ENCODE measurements at regions not wholly inside any gene's neighbourhood (a gene's known extent, or its start where the extent isn't known, plus 50 kb on each side); places are given as distances from the start of the nearest gene placed in this dataset.
"Not testable (repeated sequence)": the region's sequence is repeated elsewhere in the genome, so short reads cannot be mapped to it uniquely, and the experiment has no call there.

GRCh38 chr6:127406722-127407121 is 52.5 kb downstream of the KIAA0408 start:
- H3K36me3 ChIP-seq (ENCODE audit: control insufficient read depth in 4 of 4, insufficient read depth in 4 of 4, low read length in 4 of 4); H3K27ac ChIP-seq (ENCODE audit: low read depth in 1 of 2, low read length in 1 of 2); H3K27me3 ChIP-seq (ENCODE audit: control insufficient read depth in 3 of 3, insufficient read depth in 3 of 3, low read length in 2 of 3); H3K4me1 ChIP-seq (ENCODE audit: control insufficient read depth in 5 of 5, insufficient read depth in 5 of 5, low read length in 5 of 5); H3K9me3 ChIP-seq (ENCODE audit: control insufficient read depth in 4 of 4, insufficient read depth in 3 of 4, low read length in 3 of 4); H3K9ac ChIP-seq (ENCODE audit: insufficient read depth in 1 of 2, low read length in 2 of 2); ATAC-seq (ENCODE audit: insufficient read depth, low FRiP score); DNase-seq; H3K4me3 ChIP-seq: not testable (repeated sequence)
- WGBS, 2 donors = 92 to 96% methylated on average over 5 of the region's 5 CpGs

GRCh38 chr6:127406122-127406521 is 53.1 kb downstream of the KIAA0408 start:
- Histone ChIP-seq H3K9me3 (ENCODE audit: control insufficient read depth in 4 of 4, insufficient read depth in 3 of 4, low read length in 3 of 4) (no peaks in the 10 kb centered on the region), H3K4me3 (no peak overlapping the region), H3K9ac (ENCODE audit: insufficient read depth in 1 of 2, low read length in 2 of 2) (no peak overlapping the region), H3K27ac (ENCODE audit: low read depth in 1 of 2, low read length in 1 of 2) (no peak overlapping the region), H3K4me1 (ENCODE audit: control insufficient read depth in 5 of 5, insufficient read depth in 5 of 5, low read length in 5 of 5) (no peaks in the 10 kb centered on the region), H3K27me3 (ENCODE audit: control insufficient read depth in 3 of 3, insufficient read depth in 3 of 3, low read length in 2 of 3) (no peaks in the 10 kb centered on the region), H3K36me3 (ENCODE audit: control insufficient read depth in 4 of 4, insufficient read depth in 4 of 4, low read length in 4 of 4) (no peaks in the 10 kb centered on the region)
- no peak for TF ChIP-seq CTCF (IDR thresholded peaks at IDR 0.05; ENCODE audit: control extremely low read depth, extremely low read depth)
- DNase-seq = no peak
- ATAC-seq (ENCODE audit: insufficient read depth, low FRiP score) = no peak
- 85 to 90% methylated on average over 3 of the region's 3 CpGs for WGBS, 2 donors

GRCh38 chr6:127404594-127405178 is 54.5 kb downstream of the KIAA0408 start:
- WGBS, 2 donors = 45 to 50% methylated on average over 3 of the region's 3 CpGs

GRCh38 chr6:127404133-127404532 is 55.1 kb downstream of the KIAA0408 start:
- no peaks in the 10 kb centered on the region for H3K9me3 ChIP-seq (ENCODE audit: control insufficient read depth in 4 of 4, insufficient read depth in 3 of 4, low read length in 3 of 4)
- no peaks in the 10 kb centered on the region for H3K27me3 ChIP-seq (ENCODE audit: control insufficient read depth in 3 of 3, insufficient read depth in 3 of 3, low read length in 2 of 3)
- no peak overlapping the region for H3K9ac ChIP-seq (ENCODE audit: insufficient read depth in 1 of 2, low read length in 2 of 2)
- H3K4me3 ChIP-seq = no peak overlapping the region
- DNase-seq (no peak), ATAC-seq (ENCODE audit: insufficient read depth, low FRiP score) (no peak)
- H3K27ac ChIP-seq (ENCODE audit: low read depth in 1 of 2, low read length in 1 of 2) = no peak overlapping the region
- no peak for TF ChIP-seq CTCF (IDR thresholded peaks at IDR 0.05; ENCODE audit: control extremely low read depth, extremely low read depth)
- no peaks in the 10 kb centered on the region for H3K36me3 ChIP-seq (ENCODE audit: control insufficient read depth in 4 of 4, insufficient read depth in 4 of 4, low read length in 4 of 4)
- H3K4me1 ChIP-seq (ENCODE audit: control insufficient read depth in 5 of 5, insufficient read depth in 5 of 5, low read length in 5 of 5) = no peaks in the 10 kb centered on the region

More at GRCh38 chr6:127404594-127405178, 54.5 kb downstream of the KIAA0408 start:
- Histone ChIP-seq H3K9ac (ENCODE audit: insufficient read depth in 1 of 2, low read length in 2 of 2) (no peak overlapping the region), H3K36me3 (ENCODE audit: control insufficient read depth in 4 of 4, insufficient read depth in 4 of 4, low read length in 4 of 4) (no peaks in the 10 kb centered on the region), H3K27me3 (ENCODE audit: control insufficient read depth in 3 of 3, insufficient read depth in 3 of 3, low read length in 2 of 3) (no peaks in the 10 kb centered on the region), H3K4me1 (ENCODE audit: control insufficient read depth in 5 of 5, insufficient read depth in 5 of 5, low read length in 5 of 5) (no peaks in the 10 kb centered on the region), H3K9me3 (ENCODE audit: control insufficient read depth in 4 of 4, insufficient read depth in 3 of 4, low read length in 3 of 4) (no peaks in the 10 kb centered on the region), H3K4me3 (no peak overlapping the region), H3K27ac (ENCODE audit: low read depth in 1 of 2, low read length in 1 of 2) (no peak overlapping the region)
- no peak for ATAC-seq (ENCODE audit: insufficient read depth, low FRiP score)
- TF ChIP-seq CTCF (IDR thresholded peaks at IDR 0.05; ENCODE audit: control extremely low read depth, extremely low read depth) = no peak
- DNase-seq = no peak
